SK-N-SH (cell line): ENCODE measurements at regions not wholly inside any gene's neighbourhood (a gene's known extent, or its start where the extent isn't known, plus 50 kb on each side); places are given as distances from the start of the nearest gene placed in this dataset.

Source experiments
- EZH2phosphoT487 ChIP-seq: fragments of 200-600 bp; sonication (generic); IDR thresholded peaks from 2 replicates; pipeline ENCODE4 v1.6.1; 2017; ENCODE audit warnings: low read depth, mixed run types, mild to moderate bottlenecking, antibody characterized with exemption, moderate library complexity, borderline replicate concordance
- RAD21 ChIP-seq: IDR thresholded peaks from 2 replicates; pipeline ENCODE4 v1.6.1; 2012; ENCODE audit warnings: mild to moderate bottlenecking, low read length

DNA sequence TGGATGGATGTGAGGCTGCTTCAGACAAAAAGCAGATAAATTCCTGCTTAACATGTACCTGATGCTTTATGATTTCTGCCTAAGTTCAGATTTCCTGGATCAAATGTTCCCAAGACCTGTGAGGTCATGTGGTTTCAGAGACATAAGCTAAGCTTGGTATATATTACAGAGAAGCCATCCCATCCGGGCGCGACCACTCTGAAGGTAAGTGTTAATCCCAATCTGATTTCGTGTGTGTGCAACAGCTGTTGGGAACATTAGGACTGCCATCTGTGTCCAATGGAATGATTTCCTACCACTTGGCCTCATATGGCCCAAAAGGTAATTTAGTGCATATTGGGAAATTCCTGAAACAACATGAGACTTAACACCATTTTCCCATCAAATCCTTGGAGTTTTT is 199.1 kb downstream of the HS3ST3B1 start:
- TF ChIP-seq RAD21: no peak
- TF ChIP-seq EZH2phosphoT487: no peak
